ENCODE measurements at regions not wholly inside any gene's neighbourhood (a gene's known extent, or its start where the extent isn't known, plus 50 kb on each side); places are given as distances from the start of the nearest gene placed in this dataset.

DNA sequence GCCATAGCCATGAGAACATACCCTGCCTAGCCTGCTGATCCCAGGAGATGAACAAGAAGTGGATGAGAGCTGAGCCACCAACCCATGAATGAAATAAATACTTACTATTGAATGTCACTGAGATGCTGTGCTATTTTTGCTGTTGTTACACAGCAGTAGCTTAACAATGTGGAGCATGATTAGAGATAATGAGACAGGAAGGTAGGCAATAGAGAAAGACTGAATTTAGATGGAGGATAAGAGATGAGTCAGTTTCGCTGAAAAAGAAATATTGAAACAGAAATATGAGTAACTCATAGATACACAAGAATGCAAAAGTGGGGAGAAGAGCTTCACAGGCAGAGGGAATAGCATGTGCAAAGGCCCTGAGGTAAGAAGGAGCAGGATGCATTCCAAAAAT lies 94.9 kb upstream of the TOP1 start:
- H3K4me1 ChIP-seq = no peaks in the 10 kb centered on the region
- H3K4me3 ChIP-seq = no peak overlapping the region
- no peaks in the 10 kb centered on the region for H3K9me3 ChIP-seq
- TF ChIP-seq POLR2AphosphoS5 (IDR thresholded peaks at IDR 0.05) (no peak), POLR2A (IDR thresholded peaks at IDR 0.05) (no peak), CTCF (IDR thresholded peaks at IDR 0.05) (no peak), EP300 (IDR thresholded peaks at IDR 0.05) (no peak)
- no peaks in the 10 kb centered on the region for H3K36me3 ChIP-seq
- DNase-seq (no peak), ATAC-seq (ENCODE audit: low FRiP score in 2 of 2) (no peak)
- no peaks in the 10 kb centered on the region for H3K27me3 ChIP-seq
- H3K27ac ChIP-seq = no peak overlapping the region
- WGBS, 2 donors = 85 to 87% methylated on average over 1 of the region's 1 CpG

DNA sequence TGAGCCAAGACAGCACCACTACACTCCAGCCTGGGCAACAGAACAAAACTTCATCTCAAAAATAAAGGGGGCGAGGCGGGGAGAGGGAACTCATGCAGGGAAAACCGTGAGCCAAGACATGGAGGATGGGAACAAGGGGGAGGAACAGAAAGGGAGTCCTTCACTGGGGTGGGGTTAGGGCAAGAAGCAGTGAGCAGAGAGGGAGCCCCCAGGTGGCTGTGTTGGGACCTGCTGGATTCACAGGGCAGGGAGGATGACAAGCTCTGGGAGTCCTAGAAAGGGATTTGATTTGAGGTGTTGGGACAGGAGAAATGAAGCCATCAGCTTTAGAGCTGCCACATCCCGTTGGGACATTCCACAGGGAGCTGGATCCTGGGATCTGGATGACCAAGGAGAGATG lies 90.6 kb upstream of the TOP1 start:
- no peak overlapping the region for H3K27ac ChIP-seq
- H3K36me3 ChIP-seq = no peaks in the 10 kb centered on the region
- H3K4me3 ChIP-seq = no peak overlapping the region
- no peaks in the 10 kb centered on the region for H3K4me1 ChIP-seq
- ATAC-seq (ENCODE audit: low FRiP score in 2 of 2) = no peak
- WGBS, 2 donors = 74 to 86% methylated on average over 4 of the region's 4 CpGs
- no peaks in the 10 kb centered on the region for H3K9me3 ChIP-seq
- DNase-seq = no peak
- H3K27me3 ChIP-seq = no peaks in the 10 kb centered on the region
- no peak for TF ChIP-seq POLR2AphosphoS5 (IDR thresholded peaks at IDR 0.05)
- TF ChIP-seq POLR2A (IDR thresholded peaks at IDR 0.05) = no peak
- no peak for TF ChIP-seq EP300 (IDR thresholded peaks at IDR 0.05)
- TF ChIP-seq CTCF (IDR thresholded peaks at IDR 0.05) = no peak

DNA sequence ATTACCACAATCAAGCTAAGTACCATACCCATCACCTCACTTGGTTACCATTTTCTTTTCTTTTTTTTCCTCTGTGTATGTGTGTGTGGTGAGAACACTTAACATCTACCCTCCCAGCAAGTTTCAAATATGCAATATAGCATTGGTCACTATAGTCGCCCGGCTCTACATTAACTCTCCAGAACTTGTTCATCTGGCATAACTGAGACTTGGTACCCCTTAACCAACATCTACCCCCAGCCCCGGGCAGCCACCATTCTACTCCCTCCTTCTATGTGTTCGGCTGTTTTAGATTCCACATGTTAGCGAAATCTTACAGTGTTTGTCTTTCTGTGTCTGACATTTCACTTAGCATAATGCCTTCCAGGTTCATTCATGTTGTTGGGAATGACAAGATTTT lies 89.0 kb upstream of the TOP1 start:
- 91 to 95% methylated on average over 5 of the region's 5 CpGs for WGBS, 2 donors
- TF ChIP-seq EP300 (IDR thresholded peaks at IDR 0.05) (no peak), POLR2AphosphoS5 (IDR thresholded peaks at IDR 0.05) (no peak), CTCF (IDR thresholded peaks at IDR 0.05) (no peak), POLR2A (IDR thresholded peaks at IDR 0.05) (no peak)

DNA sequence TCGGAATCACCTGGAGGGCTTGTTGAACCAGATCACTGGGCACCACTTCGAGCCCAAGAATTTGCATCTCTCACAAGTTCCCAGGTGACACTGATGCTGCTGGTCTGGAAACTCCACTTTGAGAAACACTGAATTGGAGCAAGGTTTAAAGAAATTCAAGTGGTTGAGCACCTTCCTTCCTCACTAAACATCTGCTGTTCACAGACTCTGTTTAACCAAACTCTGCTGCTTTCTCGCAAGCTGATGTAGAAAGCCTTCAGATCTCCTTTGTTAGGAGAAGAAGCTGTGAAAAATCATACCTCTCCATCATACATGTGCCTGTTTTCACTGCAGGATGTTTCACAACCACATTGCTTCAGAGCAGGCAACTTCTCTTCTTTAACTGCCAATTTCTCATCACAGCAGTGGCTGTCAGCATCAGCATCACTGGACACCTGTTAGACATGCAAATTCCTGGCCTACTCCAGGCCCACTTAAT lies 87.5 kb upstream of the TOP1 start:
- Histone ChIP-seq H3K4me3 (no peak overlapping the region), H3K36me3 (no peaks in the 10 kb centered on the region), H3K9me3 (no peaks in the 10 kb centered on the region), H3K27me3 (no peaks in the 10 kb centered on the region), H3K4me1 (no peaks in the 10 kb centered on the region), H3K27ac (no peak overlapping the region)
- WGBS, 2 donors = 57 to 80% methylated on average over 3 of the region's 3 CpGs
- no peak for ATAC-seq (ENCODE audit: low FRiP score in 2 of 2)
- TF ChIP-seq POLR2A (IDR thresholded peaks at IDR 0.05) = no peak
- TF ChIP-seq CTCF (IDR thresholded peaks at IDR 0.05) = no peak
- no peak for TF ChIP-seq POLR2AphosphoS5 (IDR thresholded peaks at IDR 0.05)
- no peak for TF ChIP-seq EP300 (IDR thresholded peaks at IDR 0.05)
- DNase-seq = no peak

More for the DNA sequence above, 89.0 kb upstream of the TOP1 start:
- H3K27ac ChIP-seq = no peak overlapping the region
- no peak overlapping the region for H3K4me3 ChIP-seq
- no peaks in the 10 kb centered on the region for H3K27me3 ChIP-seq
- no peak for DNase-seq
- H3K36me3 ChIP-seq = no peaks in the 10 kb centered on the region
- no peak for ATAC-seq (ENCODE audit: low FRiP score in 2 of 2)
- H3K4me1 ChIP-seq = no peaks in the 10 kb centered on the region
- no peaks in the 10 kb centered on the region for H3K9me3 ChIP-seq

DNA sequence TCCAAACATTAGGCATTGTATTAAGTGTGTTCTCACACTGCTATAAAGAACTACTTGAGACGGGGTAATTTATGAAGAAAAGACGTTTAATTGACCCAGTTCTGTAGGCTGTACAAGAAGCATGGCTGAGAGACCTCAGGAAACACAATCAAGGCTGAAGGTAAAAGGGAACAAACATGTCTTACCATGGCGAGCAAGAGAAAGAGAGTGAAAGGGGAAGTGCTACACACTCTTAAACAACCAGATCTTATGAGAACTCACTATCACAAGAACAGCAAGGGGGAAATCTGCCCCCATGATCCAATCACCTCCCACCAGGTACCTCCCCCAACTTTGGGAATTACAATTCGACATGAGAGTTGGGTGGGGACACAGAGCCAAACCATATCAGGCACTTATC lies 86.6 kb upstream of the TOP1 start:
- H3K4me1 ChIP-seq = no peaks in the 10 kb centered on the region
- no peak for ATAC-seq (ENCODE audit: low FRiP score in 2 of 2)
- H3K36me3 ChIP-seq = no peaks in the 10 kb centered on the region
- H3K4me3 ChIP-seq = no peak overlapping the region
- H3K27me3 ChIP-seq = no peaks in the 10 kb centered on the region
- H3K27ac ChIP-seq = no peak overlapping the region
- TF ChIP-seq POLR2A (IDR thresholded peaks at IDR 0.05) (no peak), POLR2AphosphoS5 (IDR thresholded peaks at IDR 0.05) (no peak), EP300 (IDR thresholded peaks at IDR 0.05) (no peak), CTCF (IDR thresholded peaks at IDR 0.05) (no peak)
- WGBS, 2 donors = 49 to 61% methylated on average over 4 of the region's 4 CpGs
- H3K9me3 ChIP-seq = no peaks in the 10 kb centered on the region
- no peak for DNase-seq
